ENCODE measurements at regions not wholly inside any gene's neighbourhood (a gene's known extent, or its start where the extent isn't known, plus 50 kb on each side); places are given as distances from the start of the nearest gene placed in this dataset.

DNA sequence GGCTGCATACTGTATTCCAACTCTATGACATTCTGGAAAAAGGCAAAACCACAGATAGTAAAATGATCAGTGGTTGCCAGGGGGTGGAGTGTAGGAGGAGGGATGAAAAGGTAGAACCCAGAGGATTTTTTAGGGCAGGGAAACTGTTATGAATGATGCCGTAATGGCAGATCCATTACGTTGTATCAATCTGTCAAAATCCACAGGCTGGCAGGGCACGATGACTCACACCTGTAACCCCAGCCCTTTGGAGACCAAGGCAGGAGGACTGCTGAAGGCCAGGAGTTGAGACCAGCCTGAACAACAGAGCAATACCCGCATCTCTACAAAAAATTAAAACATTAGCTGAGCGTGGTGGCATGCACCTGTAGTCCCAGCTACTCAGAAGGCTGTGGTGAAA, 91.8 kb downstream of the RMI2 start:
- TF ChIP-seq POLR2A (IDR thresholded peaks at IDR 0.05; ENCODE audit: low read length) = no peak
- TF ChIP-seq GATA1 (IDR thresholded peaks at IDR 0.05; ENCODE audit: low read depth, low read length) = no peak
